Osteocyte (in vitro differentiated cells): ENCODE measurements at regions not wholly inside any gene's neighbourhood (a gene's known extent, or its start where the extent isn't known, plus 50 kb on each side); places are given as distances from the start of the nearest gene placed in this dataset.

Experiments
- DNase-seq: peaks from one replicate; pipeline ENCODE4 v3.0.0; 2021; ENCODE audit warnings: mixed read lengths; ENCODE audit not compliant: unreplicated experiment; ENCODE audit errors: extremely low spot score
- H3K27ac Mint-ChIP-seq: one replicate; pipeline ENCODE4 v1.8.0; 2021; ENCODE audit warnings: mild to moderate bottlenecking, mixed read lengths; ENCODE audit not compliant: unreplicated experiment
- H3K27me3 Mint-ChIP-seq: one replicate; pipeline ENCODE4 v1.8.0; 2021; ENCODE audit warnings: mixed read lengths; ENCODE audit not compliant: unreplicated experiment
- H3K36me3 Mint-ChIP-seq: one replicate; pipeline ENCODE4 v1.8.0; 2021; ENCODE audit warnings: mixed read lengths; ENCODE audit not compliant: unreplicated experiment
- H3K4me1 Mint-ChIP-seq: one replicate; pipeline ENCODE4 v1.8.0; 2021; ENCODE audit warnings: mixed read lengths; ENCODE audit not compliant: unreplicated experiment
- H3K4me3 Mint-ChIP-seq: one replicate; pipeline ENCODE4 v1.8.0; 2021; ENCODE audit warnings: mild to moderate bottlenecking, moderate library complexity, mixed read lengths; ENCODE audit not compliant: unreplicated experiment
- H3K9me3 Mint-ChIP-seq: one replicate; pipeline ENCODE4 v1.8.0; 2021; ENCODE audit warnings: mixed read lengths; ENCODE audit not compliant: unreplicated experiment
- CTCF ChIP-seq: fragments of 200-600 bp; sonication (generic); IDR thresholded peaks from 2 replicates; pipeline ENCODE4 v1.5.0; 2021; ENCODE audit warnings: antibody characterized with exemption, mild to moderate bottlenecking, moderate library complexity

- TF ChIP-seq CTCF = no peak
- Mint-ChIP-seq H3K27ac (no peak overlapping the region), H3K27me3 (peaks cover 3% of the 10 kb centered on the region), H3K4me1 (no peaks in the 10 kb centered on the region), H3K9me3 (peaks cover 4% of the 10 kb centered on the region), H3K4me3 (no peak overlapping the region), H3K36me3 (no peaks in the 10 kb centered on the region)
- DNase-seq = no peak
These were observed 147.4 kb upstream of the PGR start for GRCh38 chr11:101277036-101277435.

GRCh38 chr11:101269990-101270660, 140.5 kb upstream of the PGR start:
- no peaks in the 10 kb centered on the region for H3K36me3 Mint-ChIP-seq

GRCh38 chr11:101269390-101269789, 139.8 kb upstream of the PGR start:
- H3K4me3 Mint-ChIP-seq = no peak overlapping the region
- no peaks in the 10 kb centered on the region for H3K9me3 Mint-ChIP-seq
- no peak for DNase-seq
- no peaks in the 10 kb centered on the region for H3K36me3 Mint-ChIP-seq
- no peak for TF ChIP-seq CTCF
- no peak overlapping the region for H3K27ac Mint-ChIP-seq
- H3K4me1 Mint-ChIP-seq = no peaks in the 10 kb centered on the region
- no peaks in the 10 kb centered on the region for H3K27me3 Mint-ChIP-seq

More at GRCh38 chr11:101269990-101270660, 140.5 kb upstream of the PGR start:
- H3K4me1 Mint-ChIP-seq = no peaks in the 10 kb centered on the region
- H3K27me3 Mint-ChIP-seq = no peaks in the 10 kb centered on the region
- no peak for DNase-seq
- no peaks in the 10 kb centered on the region for H3K9me3 Mint-ChIP-seq
- no peak overlapping the region for H3K27ac Mint-ChIP-seq
- TF ChIP-seq CTCF = no peak
- no peak overlapping the region for H3K4me3 Mint-ChIP-seq

GRCh38 chr11:101267654-101268053, 138.0 kb upstream of the PGR start:
- H3K36me3 Mint-ChIP-seq = no peaks in the 10 kb centered on the region
- no peaks in the 10 kb centered on the region for H3K4me1 Mint-ChIP-seq
- DNase-seq = no peak
- H3K9me3 Mint-ChIP-seq = no peaks in the 10 kb centered on the region
- TF ChIP-seq CTCF = no peak
- H3K27me3 Mint-ChIP-seq = no peaks in the 10 kb centered on the region
- H3K4me3 Mint-ChIP-seq = no peak overlapping the region
- H3K27ac Mint-ChIP-seq = no peak overlapping the region

- no peaks in the 10 kb centered on the region for H3K4me1 Mint-ChIP-seq
- H3K36me3 Mint-ChIP-seq = no peaks in the 10 kb centered on the region
- no peak for DNase-seq
- H3K9me3 Mint-ChIP-seq = no peaks in the 10 kb centered on the region
- H3K27ac Mint-ChIP-seq = no peak overlapping the region
- no peak for TF ChIP-seq CTCF
- H3K27me3 Mint-ChIP-seq = peaks cover 7% of the 10 kb centered on the region
- H3K4me3 Mint-ChIP-seq = no peak overlapping the region
These were observed 134.7 kb upstream of the PGR start for GRCh38 chr11:101264306-101264705.
